Colon (tissue), 2 donors: ENCODE measurements at regions not wholly inside any gene's neighbourhood (a gene's known extent, or its start where the extent isn't known, plus 50 kb on each side); places are given as distances from the start of the nearest gene placed in this dataset.

Experiments
- FAIRE-seq: peaks from 2 replicates; lab custom pipeline; 2012; peaks lifted over from hg19 to GRCh38; lab: Jason Lieb, UNC
- donor health status: control.
- donor health status: control.

DNA sequence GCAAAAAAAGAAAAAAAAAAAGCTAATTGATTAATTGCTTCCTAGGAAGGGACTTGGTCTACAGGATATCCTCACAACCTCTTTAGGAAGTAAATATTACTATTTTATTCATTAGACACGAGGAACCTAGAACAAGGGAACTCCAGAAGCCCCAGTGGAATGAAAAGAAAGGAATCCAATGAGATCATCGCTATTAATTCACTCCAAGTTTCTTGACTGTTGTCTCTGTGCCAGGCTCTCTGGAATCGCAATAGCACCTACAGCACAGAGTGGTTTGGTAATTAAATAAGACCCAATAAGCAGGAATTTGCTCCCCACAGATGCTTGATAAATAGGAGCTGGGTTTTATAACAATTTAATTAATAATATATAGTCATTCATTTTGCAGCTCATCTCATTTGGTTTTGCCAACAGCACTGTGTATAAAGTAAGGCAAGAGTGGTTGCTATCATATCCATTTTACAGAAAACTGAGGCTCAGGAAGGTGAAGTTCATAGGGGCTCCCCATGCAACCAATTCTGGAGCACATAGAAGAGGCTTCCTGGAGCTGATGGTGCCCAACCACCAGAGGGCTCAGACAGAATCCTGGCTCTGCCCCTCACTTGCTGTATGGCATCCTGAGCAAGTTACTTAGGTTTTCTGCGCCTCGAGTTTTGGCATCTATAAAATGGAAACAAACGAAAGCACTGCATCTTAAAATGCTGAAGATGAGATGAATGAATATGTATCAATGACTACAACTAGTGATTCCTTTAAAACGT, 420.2 kb downstream of the MED13L start:
- no peak for FAIRE-seq

DNA sequence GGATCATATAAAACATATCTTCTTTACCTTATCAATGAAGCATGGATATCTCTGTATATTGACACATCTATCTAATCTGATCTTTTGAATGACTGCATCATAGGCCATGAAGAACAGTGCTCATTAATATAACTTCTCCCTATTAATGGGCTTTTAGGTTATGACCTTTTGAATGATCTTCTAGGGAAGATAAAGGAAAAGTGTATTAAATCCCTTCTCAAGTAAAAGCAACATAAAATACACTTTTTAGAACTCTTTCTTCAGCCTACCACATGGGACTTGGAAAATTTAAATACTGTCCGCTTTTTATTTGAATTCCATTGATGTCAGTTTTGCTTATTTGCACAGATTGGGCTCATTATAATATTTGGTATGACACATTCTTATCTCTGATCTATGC, 425.4 kb downstream of the MED13L start:
- no peak for FAIRE-seq

DNA sequence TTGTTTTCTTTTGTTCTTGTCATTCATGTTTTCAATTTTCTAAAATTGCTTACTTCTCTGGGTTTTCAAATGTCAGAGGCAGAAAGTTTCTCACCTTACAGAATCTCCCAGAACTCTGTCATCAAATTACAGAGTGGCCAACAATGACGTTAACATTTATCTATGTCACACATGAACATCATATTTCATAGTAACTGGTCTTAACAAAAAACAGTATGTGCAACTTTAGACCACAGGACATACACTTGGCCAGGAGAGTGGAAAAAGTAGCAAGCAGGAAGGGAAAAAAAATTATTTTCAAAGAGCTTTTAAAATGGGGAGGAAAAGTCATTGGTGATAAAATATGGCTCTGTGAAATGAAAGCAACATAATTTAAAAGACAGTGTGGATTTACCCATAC, 426.5 kb downstream of the MED13L start:
- no peak for FAIRE-seq

DNA sequence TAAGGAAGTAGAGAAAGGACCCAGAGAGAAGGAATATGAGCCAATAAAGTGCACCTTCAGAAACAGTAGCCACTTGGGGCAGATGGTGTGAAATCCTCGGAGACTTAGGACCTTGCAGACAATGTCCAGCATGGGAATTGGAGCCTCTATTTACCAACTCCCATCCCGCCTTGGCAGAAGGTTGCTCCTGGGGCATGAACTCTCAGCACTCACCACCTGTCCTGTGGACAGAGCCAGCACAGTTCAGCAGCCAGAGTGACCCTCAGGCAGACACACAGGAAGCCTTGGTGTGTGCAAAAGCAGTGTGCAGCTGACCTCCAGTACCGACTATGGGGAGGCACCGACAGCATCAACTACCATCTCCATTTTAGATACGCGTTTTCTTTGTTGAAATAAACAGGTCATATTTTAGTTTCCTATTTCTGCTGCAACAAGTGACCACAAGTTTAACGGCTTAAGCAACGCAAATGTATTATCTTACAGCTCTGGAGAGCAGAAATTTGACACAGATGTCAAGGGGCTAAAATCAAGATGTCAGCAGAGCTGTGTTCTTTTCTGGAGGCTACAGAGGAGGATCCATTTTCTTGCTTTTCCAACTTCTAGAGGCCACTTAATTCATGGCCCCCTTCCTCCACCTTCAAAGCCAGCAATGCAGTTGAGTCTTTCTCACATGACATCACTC, 428.1 kb downstream of the MED13L start:
- no peak for FAIRE-seq

DNA sequence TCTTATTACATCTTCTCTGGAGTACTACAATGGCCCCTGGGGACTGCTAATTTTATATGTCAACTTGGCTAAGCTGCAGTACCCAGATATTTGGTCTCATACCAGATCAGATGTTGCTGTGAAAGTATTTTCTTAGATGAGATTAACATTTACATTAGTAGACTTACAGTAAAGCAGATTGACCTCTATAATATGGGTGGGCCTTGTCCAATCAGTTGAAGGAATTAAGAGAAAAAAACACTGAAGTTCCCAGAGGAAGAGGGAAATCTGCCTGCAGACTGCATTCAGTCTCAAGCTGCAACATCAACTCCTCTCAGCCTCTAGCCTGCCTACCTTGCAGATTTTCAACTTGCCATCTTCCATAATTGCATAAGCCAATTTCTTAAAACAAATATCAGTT, 430.1 kb downstream of the MED13L start:
- FAIRE-seq, result no peak

DNA sequence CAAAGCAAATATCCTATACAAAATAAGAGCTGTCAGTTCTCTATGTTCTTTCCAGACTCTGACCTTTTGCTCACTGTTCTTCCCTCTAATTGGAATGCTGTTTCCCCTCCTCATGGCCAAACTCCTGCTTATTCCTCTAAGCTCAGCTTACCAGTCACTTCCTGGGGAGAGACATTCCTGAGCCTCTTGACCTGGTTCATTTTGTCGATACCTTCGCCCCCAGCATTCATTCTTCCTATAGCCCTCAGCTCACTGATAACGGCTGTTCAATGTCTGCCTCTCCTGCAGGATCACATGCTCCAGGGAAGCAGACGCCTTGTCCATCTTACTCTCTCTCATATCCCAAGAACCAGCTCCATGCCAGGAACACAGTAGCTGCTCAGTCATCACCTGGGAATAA, 431.0 kb downstream of the MED13L start:
- FAIRE-seq, result no peak

DNA sequence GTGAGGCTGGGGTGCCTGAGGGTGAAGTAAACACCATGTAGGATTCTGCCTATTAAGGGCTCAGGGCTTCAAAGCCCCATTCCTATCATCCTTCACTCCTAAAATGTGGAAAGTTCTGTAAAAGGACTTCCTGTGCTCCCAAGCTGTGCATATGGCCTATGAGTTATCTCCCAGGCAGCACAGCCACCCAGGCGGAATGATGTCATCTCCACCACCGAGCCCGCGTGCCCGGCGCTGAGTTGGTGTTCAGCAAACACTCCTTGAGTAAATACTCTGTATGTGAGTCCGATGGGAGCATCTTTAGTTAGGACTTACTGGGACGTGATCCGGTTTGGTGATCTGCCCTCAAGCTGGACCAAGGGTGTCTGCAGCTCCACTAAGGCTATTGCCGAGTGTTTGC, 437.3 kb downstream of the MED13L start:
- no peak for FAIRE-seq

DNA sequence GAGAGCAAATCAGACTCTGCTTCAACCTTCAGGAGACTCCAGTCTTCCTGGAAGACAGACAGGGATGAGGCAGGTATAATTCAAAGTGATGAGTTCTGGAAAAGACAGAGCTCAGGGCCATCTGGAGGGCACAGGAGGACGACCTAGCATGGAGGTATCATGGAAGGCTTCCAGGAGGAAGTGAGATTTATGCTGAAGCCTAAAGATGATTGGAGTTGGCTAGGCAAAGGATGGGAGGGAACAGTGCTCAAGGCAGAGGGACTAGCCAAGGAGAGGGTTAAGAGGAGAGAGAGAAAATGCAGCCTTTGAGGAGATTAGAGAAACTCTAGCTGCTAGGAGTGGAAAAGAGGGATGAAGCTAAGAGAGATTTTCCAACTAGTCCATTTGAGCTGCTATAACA, 438.5 kb downstream of the MED13L start:
- no peak for FAIRE-seq

DNA sequence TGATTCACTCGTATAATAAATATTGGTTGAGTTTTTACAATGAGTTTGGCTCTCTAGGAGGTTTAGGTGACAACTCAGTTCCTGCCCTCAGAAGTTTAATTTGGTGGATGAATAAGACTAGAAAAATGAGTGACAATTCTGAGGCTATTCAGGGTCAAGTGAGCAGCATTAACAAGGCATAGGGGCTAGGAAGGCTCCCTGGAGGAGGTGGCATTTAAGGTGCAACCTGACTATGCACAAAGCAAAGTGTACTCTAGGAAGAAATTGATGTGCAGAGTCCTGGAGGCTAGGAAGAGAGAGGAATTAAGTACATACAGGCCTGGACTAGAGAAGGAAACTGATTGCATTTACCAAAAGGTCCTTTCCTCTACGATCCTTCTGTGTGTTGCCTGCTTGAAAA, 440.3 kb downstream of the MED13L start:
- no peak for FAIRE-seq

DNA sequence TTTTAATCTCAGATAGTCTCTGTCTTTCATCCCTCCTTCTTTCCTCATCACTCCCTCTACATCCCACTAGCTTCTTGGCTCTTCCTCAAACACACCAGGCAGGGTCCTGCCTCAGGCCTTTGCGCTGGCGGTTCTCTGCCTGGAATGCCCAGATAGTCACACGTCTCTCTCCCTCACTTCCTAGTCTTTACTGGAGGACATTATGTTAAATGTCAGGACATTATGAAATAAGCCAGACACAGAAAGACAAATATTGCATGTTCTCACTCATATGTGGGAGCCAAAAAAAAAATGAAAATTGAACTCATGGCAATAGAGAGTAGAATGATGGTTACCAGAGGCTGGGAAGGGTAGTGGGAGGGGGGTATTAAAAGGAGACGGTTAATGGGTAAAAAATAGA, 442.0 kb downstream of the MED13L start:
- FAIRE-seq, result no peak

DNA sequence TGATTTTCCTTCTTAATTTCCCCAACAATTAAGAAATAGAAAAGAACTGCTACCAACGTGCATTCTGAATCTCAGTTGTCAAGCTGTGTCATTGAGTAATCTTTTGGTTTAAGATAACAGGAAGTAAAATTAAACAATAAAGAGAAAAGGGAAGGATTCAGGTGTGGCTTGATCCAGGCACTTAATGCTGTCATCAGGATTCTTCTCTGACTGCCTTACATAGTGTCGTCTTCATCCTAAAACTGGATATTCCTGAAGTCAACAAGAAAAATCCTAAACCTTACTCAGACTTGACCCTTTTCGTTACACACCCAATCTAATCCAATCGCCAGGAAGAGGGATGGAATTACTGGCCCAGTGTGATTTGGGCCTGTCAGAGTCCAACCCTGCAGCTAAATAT, 443.8 kb downstream of the MED13L start:
- FAIRE-seq, result no peak

DNA sequence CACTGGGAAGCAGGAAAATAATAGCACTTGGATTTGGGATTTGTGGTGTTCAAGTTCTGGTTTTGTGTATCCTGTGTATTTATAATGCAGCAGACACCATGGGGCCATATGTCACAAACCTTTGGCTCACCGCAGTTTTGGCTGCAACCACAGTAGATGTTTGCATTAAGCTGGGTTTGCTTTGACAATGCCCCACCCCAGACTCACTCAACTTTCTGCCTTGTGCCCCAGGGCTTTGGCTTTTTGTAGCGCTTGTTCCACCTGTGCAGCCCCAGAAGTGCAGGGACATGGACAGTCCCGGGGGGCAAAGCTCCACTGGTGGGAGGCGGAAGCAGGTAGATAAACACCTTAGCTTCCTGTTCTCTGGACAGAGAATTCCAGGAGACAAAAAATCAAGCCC, 446.9 kb downstream of the MED13L start:
- no peak for FAIRE-seq

DNA sequence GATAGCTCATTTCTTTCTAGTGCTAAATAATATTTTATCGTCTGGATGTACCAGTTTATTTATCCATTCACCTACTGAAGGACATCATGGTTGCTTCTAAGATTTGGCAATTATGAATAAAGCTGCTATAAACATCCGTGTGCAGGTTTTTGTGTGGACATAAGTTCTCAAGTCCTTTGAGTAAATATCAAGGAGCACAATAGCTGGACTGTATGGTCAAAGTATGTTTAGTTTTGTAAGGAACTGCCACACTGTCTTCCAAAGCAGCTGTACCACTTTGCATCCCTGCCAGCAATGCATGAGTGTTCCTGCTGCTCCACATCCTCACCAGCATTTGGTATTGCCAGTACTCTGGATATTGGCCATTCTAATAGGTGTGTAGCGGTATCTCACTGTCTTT, 447.4 kb downstream of the MED13L start:
- no peak for FAIRE-seq

DNA sequence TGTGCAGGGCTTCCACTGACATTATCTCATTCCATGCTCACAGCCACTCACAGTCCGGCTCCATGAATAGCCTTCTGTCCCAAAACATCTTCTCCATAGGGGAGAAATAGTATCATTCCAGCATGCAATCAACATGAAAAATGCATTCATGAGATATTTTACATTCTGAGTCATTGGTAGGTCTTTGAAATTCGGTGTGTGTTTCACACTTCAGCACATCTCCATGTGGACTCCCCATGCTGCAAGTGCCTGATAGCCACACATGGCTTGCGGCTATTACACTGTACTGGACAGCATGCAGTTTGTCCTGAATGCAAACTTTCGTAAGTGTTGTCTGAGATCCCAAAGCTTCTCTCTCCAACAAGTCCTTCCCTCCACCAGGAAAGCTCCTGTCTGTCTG, 449.3 kb downstream of the MED13L start:
- FAIRE-seq, result no peak

DNA sequence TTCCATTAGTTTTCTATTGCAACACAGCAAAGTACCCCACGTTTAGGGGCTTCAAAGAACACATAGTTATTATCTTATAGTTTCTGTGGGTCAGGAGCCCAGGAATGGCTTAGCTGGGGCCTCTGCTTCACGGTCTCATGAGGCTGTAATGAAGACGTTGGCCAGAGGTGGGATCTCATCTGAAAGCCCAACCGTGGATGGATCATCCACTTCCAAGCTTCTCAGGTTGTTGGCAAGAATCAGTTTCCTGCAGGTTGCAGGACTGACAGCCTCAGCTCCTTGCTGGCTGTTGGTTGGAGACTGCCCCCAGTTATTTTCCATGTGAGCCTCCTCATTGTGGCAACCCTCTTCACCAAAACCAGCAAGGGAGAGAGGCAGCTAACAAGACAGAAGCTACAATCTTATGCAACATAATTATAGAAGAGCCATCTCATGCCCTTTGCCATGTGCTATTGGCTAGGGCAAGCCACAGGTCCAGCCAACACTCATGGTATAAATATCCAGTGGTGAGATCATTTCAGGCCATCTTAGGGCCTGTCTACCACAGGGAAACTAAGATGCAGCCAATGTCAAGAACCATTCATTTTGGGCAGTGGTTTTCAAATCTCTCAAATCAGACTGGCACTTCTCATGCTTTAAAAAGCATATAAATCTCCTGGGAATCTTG, 452.4 kb downstream of the MED13L start:
- no peak for FAIRE-seq

DNA sequence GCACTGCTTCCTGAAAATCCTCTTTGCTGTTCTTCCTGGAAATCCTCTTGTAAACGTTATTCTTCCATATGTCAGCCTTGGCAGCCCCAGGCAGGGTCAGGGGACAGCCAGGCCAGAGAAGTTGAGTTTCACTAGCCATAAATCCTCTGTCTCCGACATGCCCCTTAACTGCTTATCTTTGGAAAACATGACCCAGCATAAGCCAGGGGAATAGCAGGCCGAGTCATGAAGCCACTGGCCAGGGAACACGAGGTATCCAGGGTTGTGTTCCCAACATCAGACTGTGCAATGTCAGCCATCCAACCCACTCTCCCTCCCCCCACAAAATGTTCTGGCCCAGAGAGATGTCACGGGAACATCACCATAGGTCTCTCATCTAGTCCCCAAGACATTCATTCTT, 453.9 kb downstream of the MED13L start:
- no peak for FAIRE-seq

DNA sequence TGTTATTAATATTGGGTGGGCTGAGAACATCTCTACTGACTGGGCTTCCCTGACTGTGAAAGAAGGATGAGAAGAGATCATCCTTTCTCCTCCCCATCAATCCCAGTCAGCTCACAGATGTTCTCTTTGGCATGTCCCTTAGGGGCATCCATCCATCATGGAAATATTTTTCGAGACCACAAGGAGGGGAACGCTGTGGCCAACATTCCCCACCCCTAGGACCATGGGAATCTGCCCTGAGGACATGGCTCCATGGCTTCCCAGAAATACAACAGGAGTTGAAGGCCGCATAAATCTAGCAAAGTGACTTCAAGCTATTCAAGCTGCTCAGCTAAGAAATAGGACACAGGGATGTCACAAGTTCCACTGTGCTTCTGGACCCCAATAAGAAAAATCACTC, 456.8 kb downstream of the MED13L start:
- no peak for FAIRE-seq

DNA sequence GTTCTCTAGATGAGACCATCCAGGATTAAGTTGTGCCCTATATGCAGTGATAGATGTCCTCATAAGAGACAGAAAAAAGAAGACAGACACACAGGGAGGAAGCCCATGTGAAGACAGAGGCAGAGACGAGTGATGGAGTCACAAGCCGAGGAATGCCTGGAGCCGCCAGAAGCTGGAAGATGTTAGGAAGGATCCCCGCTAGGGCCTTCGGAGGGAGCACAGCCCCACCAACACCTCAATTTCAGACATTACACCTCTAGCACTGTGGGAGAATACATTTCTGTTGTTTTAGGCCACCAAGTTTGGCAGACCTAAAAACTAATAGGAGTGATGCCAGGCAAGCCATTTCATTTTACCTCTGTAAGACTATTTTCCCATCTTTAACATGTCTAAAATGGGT, 458.5 kb downstream of the MED13L start:
- no peak for FAIRE-seq

DNA sequence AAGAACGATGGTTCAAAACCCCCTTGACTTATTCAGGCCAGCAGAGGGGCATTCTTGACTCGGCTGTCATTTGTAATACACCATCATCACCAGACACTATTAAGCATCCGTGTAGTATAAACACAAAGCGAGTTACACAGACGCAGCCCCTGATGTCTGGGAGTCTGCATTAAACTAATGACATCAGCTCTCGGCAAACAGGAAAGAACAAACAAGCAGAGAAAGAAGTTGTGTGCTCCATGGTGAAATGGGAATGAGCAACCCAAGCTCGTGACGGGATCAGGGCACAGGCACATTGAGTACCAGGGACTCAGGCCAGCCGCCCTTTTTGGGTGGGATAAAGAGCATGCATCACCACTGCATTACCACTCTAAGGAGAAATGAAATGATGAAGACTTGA, 460.1 kb downstream of the MED13L start:
- no peak for FAIRE-seq

DNA sequence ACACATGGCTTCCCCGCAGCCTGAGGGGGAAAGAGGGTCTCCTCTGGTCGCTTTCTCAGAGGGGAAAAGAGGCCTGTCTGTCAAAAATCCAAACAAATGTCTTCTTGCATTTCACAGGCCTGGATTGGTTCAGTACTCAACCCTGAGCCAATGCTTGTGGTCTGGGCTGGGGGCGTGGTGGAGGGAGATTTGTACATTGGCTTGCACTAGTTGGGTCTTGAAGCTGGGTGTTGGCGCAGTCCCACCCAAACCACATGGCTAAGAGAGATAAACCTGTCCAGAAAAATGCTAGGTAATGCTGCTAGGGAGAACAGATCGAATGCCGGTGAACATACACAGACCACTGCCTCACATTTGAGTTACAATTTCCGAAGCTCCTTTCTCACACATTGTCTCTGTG, 461.6 kb downstream of the MED13L start:
- no peak for FAIRE-seq

DNA sequence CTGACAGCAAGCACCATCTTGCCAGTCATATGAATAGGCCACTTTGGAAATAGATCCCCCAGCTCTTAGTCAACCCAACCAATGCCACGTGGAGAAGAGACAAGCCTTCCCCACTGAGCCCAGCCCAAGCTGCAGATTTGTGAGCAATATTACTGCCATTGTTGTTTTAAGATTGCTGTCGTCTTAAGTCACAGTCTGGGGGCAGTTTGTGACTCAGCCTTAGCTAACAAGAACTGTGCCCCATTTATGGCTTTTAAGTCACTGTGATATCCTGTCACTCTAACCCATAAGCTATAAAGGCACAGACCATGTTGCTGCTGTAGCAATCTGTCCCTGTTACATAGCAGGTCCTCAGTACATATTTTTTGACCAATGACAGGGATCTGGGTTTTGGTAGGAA, 464.2 kb downstream of the MED13L start:
- no peak for FAIRE-seq

DNA sequence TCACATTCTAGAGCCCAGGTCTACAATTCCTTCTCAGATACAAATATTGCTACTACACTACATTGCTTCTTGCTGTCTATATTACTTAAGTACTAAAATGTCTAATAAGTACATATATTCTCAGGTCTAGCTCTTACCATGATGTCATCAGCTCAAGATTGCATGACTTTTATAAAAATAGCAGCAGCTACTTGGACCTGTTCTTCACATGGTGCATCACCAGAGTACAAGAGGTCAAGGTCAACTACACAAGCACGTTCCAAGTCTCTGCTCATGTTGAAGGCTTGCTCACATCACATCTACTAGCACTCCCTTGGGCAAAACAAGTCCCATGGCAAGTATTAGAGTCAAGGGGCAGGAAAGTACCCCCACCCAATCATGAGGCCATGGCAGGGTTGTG, 465.6 kb downstream of the MED13L start:
- no peak for FAIRE-seq

DNA sequence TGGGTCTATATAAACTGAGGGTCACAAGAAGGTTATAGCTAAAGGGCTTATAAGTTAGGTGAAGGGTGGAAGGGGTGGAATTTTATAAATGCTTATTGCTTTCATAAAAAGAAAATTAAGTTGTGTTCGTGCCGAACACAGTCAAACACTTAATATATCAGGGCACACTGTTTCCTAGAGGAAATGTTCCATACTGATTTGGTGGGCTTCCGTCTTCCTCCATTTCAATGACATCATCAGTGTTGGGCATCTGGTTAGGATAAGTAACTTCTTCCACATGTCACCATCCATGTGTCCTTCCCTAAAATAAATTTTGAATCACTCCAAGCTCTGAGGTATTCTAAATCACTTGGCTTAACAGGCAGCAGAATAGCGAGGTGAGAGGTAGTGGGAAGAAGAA, 466.4 kb downstream of the MED13L start:
- FAIRE-seq, result no peak
